K562 (cell line): ENCODE measurements at regions not wholly inside any gene's neighbourhood (a gene's known extent, or its start where the extent isn't known, plus 50 kb on each side); places are given as distances from the start of the nearest gene placed in this dataset.

Experiments
- ATAC-seq: fragments of 200-7000 bp; cut with Tn5 transposase; 3 replicates; pipeline ENCODE4 v1.9.1; 2020; ENCODE audit warnings: moderate library complexity
- BruUV-seq: library from RNA; stranded (reverse); fragments of 400-500 nt; replicated peaks from 2 replicates; lab custom pipeline; 2021; lab: Mats Ljungman, UMichigan
- CTCF ChIA-PET: fragments of 300-600 bp; formaldehyde crosslinking; extraction: SDS; loops from one replicate; lab custom pipeline; 2021; ENCODE audit warnings: low intra/inter-chr PET ratio; lab: Yijun Ruan, JAX
- POLR2A ChIA-PET: fragments of 300-600, 350-650 bp; sonication (Branson Sonifier 250); formaldehyde crosslinking; extraction: SDS; loops from one replicate; lab custom pipeline; 2021; ENCODE audit warnings: antibody characterized with exemption, inconsistent platforms; lab: Yijun Ruan, JAX
- DNase-seq, 4 experiments: peaks; one replicate each; pipeline versions ENCODE4 v3.0.0 to v3.0.0-alpha.2; 2011 to 2018; ENCODE audit warnings: low spot score in 3 of 4, mixed read lengths in 3 of 4; ENCODE audit errors: extremely low read depth in 1 of 4
- FAIRE-seq: peaks from 2 replicates; lab custom pipeline; 2011; peaks lifted over from hg19 to GRCh38; lab: Jason Lieb, UNC
- H2AFZ ChIP-seq: 2 replicates; pipeline ENCODE4 v1.6.0; 2011; ENCODE audit warnings: low read depth, low read length, control low read depth, inconsistent platforms
- H3K27ac ChIP-seq: fragments of 200-600 bp; 3 replicates; pipeline ENCODE4 v1.8.0; 2011; ENCODE audit warnings: low read depth, mild to moderate bottlenecking, control low read depth, inconsistent platforms, low read length, moderate library complexity, mixed read lengths; ENCODE audit errors: extremely low read depth
- H3K27me3 ChIP-seq, 2 experiments: fragments of 300-600 bp in 1 of 2; 2 replicates in 1 of 2; 3 replicates in 1 of 2; pipeline versions ENCODE4 v1.6.0 to v1.8.0; 2011; ENCODE audit warnings: inconsistent platforms in 2 of 2, low read length in 2 of 2, mild to moderate bottlenecking in 1 of 2, mixed read lengths in 1 of 2, moderate library complexity in 1 of 2; ENCODE audit not compliant: control insufficient read depth in 2 of 2, insufficient read depth in 2 of 2
- H3K36me3 ChIP-seq: fragments of 300-600 bp; 3 replicates; pipeline ENCODE4 v1.8.0; 2011; ENCODE audit warnings: mild to moderate bottlenecking, low read length, inconsistent platforms; ENCODE audit not compliant: control insufficient read depth, insufficient read depth
- H3K4me1 ChIP-seq, 2 experiments: fragments of 200-600 bp in 1 of 2; replicated peaks in 1 of 2; 2 replicates in 1 of 2; 3 replicates in 1 of 2; pipeline versions ENCODE4 v1.5.1 to v1.8.0; 2011; ENCODE audit warnings: inconsistent platforms in 2 of 2, low read length in 2 of 2, mild to moderate bottlenecking in 1 of 2, mixed read lengths in 1 of 2, moderate library complexity in 1 of 2; ENCODE audit not compliant: control insufficient read depth in 2 of 2, insufficient read depth in 2 of 2
- H3K4me2 ChIP-seq: 2 replicates; pipeline ENCODE4 v1.6.1; 2011; ENCODE audit warnings: low read length, control low read depth, inconsistent platforms, mixed read lengths; ENCODE audit not compliant: insufficient read depth
- H3K4me3 ChIP-seq: fragments of 200-600 bp; sonication (generic), shearing (Covaris generic); 2 replicates; pipeline ENCODE4 v1.5.1; 2016; ENCODE audit warnings: control low read depth, inconsistent platforms
- H3K79me2 ChIP-seq: fragments of 200-600 bp; 3 replicates; pipeline ENCODE4 v1.8.0; 2011; ENCODE audit warnings: low read length, inconsistent platforms; ENCODE audit not compliant: control insufficient read depth, insufficient read depth
- H3K9ac ChIP-seq, 2 experiments: 2 replicates each; pipeline versions ENCODE4 v1.6.0 to v1.6.1; 2011; ENCODE audit warnings: low read depth in 2 of 2, low read length in 2 of 2, control low read depth in 1 of 2, inconsistent platforms in 1 of 2, mild to moderate bottlenecking in 1 of 2, mixed read lengths in 1 of 2; ENCODE audit not compliant: insufficient read depth in 1 of 2
- H3K9me1 ChIP-seq: one replicate; pipeline ENCODE4 v1.6.0; 2011; ENCODE audit warnings: inconsistent platforms, mild to moderate bottlenecking, low read length, moderate library complexity; ENCODE audit not compliant: control insufficient read depth, insufficient read depth
- H3K9me3 ChIP-seq: replicated peaks from 2 replicates; pipeline ENCODE4 v1.5.1; 2011; ENCODE audit warnings: low read depth, low read length, inconsistent platforms; ENCODE audit not compliant: control insufficient read depth, insufficient read depth
- H4K20me1 ChIP-seq: replicated peaks from 2 replicates; pipeline ENCODE4 v1.6.1; 2011; ENCODE audit warnings: low read length, inconsistent platforms, mixed read lengths; ENCODE audit not compliant: control insufficient read depth, insufficient read depth
- GABPA ChIP-seq: fragments of 200-800 bp; sonication (Bioruptor generic); conservative IDR thresholded peaks from 2 replicates; pipeline ENCODE4 v1.6.1; 2016; ENCODE audit warnings: low read depth, missing genetic modification characterization, missing compliant biosample characterization
- NFE2L1 ChIP-seq: fragments of 450-650 bp; IDR thresholded peaks from 2 replicates; pipeline ENCODE4 v1.6.1; 2016; ENCODE audit warnings: missing genetic modification characterization, low read depth, mild to moderate bottlenecking, missing compliant biosample characterization, moderate library complexity, borderline replicate concordance
- U2AF2 ChIP-seq: fragments of 200-400 bp; formaldehyde crosslinking; optimal IDR thresholded peaks from 2 replicates; pipeline ENCODE3; 2017; ENCODE audit warnings: low read depth, mild to moderate bottlenecking, low read length
- ZFP36 ChIP-seq: fragments of 150-350 bp; IDR thresholded peaks from 2 replicates; pipeline ENCODE4 v1.6.1; 2018; ENCODE audit warnings: low read length, low read depth; ENCODE audit not compliant: partially characterized antibody
- ZNF583 ChIP-seq: fragments of 250-450 bp; sonication (Bioruptor Pico); IDR thresholded peaks from 2 replicates; pipeline ENCODE4 v1.4.0; 2020
- ZNF589 ChIP-seq: fragments of 200-800 bp; sonication (Bioruptor generic); IDR thresholded peaks from 2 replicates; pipeline ENCODE4 v1.6.1; 2016; ENCODE audit warnings: low read depth, missing genetic modification characterization, missing compliant biosample characterization
- ZNF76 ChIP-seq: fragments of 250-450 bp; sonication (Bioruptor Pico); IDR thresholded peaks from 2 replicates; pipeline ENCODE4 v1.4.0; 2020; ENCODE audit warnings: mild to moderate bottlenecking, moderate library complexity, borderline replicate concordance
- in situ Hi-C: fragments of 300-500 bp; cut with MboI; formaldehyde crosslinking; loops from 4 replicates; pipeline ENCODE4 v1.15.0; 2018; ENCODE audit warnings: inconsistent platforms, mixed read lengths
- intact Hi-C: fragments of 100-400 bp; cut with micrococcal nuclease; formaldehyde crosslinking; loops from 2 replicates; pipeline ENCODE4 v1.14.2; 2022
- TF ChIP-seq, protein P1 (sequence below), 2 experiments: fragments of 450-650 bp; IDR thresholded peaks; 2 replicates each; pipeline ENCODE4 v1.6.1; 2016; ENCODE audit warnings: mild to moderate bottlenecking in 2 of 2, borderline replicate concordance in 1 of 2, low read depth in 1 of 2, moderate library complexity in 1 of 2
- TF ChIP-seq, protein P2 (sequence below): fragments of 450-650 bp; conservative IDR thresholded peaks from 2 replicates; pipeline ENCODE4 v1.6.1; 2016; ENCODE audit warnings: missing genetic modification characterization, low read depth, mild to moderate bottlenecking, missing compliant biosample characterization, moderate library complexity

DNA sequence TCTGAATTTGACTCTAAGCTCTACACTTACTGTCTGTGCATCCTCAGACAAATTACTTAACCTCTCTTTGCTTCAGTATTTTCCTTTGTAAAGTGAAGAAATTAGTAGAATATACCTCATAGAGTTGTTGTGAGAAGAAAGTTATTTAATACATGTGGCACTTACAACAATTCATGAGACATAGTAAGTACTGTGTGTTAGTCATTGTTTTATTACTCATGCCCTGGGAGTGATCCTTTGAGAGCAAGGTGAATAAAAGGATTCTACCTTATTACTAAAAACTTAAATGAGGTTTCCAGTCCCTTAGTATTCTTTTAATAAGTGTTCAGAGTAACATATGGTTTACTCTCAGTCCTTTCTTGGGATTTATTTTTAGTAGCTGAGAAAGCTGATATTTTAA lies 233.6 kb upstream of the MAP3K7 start:
- Histone ChIP-seq H3K27me3 (no peaks in the 10 kb centered on the region), H3K36me3 (no peaks in the 10 kb centered on the region)
- in situ Hi-C loops: no loop called here
- no peak for TF ChIP-seq ZNF76 (CRISPR knock-in tag)
- no peak for TF ChIP-seq ZNF589 (CRISPR knock-in tag)
- TF ChIP-seq, protein P1, sequence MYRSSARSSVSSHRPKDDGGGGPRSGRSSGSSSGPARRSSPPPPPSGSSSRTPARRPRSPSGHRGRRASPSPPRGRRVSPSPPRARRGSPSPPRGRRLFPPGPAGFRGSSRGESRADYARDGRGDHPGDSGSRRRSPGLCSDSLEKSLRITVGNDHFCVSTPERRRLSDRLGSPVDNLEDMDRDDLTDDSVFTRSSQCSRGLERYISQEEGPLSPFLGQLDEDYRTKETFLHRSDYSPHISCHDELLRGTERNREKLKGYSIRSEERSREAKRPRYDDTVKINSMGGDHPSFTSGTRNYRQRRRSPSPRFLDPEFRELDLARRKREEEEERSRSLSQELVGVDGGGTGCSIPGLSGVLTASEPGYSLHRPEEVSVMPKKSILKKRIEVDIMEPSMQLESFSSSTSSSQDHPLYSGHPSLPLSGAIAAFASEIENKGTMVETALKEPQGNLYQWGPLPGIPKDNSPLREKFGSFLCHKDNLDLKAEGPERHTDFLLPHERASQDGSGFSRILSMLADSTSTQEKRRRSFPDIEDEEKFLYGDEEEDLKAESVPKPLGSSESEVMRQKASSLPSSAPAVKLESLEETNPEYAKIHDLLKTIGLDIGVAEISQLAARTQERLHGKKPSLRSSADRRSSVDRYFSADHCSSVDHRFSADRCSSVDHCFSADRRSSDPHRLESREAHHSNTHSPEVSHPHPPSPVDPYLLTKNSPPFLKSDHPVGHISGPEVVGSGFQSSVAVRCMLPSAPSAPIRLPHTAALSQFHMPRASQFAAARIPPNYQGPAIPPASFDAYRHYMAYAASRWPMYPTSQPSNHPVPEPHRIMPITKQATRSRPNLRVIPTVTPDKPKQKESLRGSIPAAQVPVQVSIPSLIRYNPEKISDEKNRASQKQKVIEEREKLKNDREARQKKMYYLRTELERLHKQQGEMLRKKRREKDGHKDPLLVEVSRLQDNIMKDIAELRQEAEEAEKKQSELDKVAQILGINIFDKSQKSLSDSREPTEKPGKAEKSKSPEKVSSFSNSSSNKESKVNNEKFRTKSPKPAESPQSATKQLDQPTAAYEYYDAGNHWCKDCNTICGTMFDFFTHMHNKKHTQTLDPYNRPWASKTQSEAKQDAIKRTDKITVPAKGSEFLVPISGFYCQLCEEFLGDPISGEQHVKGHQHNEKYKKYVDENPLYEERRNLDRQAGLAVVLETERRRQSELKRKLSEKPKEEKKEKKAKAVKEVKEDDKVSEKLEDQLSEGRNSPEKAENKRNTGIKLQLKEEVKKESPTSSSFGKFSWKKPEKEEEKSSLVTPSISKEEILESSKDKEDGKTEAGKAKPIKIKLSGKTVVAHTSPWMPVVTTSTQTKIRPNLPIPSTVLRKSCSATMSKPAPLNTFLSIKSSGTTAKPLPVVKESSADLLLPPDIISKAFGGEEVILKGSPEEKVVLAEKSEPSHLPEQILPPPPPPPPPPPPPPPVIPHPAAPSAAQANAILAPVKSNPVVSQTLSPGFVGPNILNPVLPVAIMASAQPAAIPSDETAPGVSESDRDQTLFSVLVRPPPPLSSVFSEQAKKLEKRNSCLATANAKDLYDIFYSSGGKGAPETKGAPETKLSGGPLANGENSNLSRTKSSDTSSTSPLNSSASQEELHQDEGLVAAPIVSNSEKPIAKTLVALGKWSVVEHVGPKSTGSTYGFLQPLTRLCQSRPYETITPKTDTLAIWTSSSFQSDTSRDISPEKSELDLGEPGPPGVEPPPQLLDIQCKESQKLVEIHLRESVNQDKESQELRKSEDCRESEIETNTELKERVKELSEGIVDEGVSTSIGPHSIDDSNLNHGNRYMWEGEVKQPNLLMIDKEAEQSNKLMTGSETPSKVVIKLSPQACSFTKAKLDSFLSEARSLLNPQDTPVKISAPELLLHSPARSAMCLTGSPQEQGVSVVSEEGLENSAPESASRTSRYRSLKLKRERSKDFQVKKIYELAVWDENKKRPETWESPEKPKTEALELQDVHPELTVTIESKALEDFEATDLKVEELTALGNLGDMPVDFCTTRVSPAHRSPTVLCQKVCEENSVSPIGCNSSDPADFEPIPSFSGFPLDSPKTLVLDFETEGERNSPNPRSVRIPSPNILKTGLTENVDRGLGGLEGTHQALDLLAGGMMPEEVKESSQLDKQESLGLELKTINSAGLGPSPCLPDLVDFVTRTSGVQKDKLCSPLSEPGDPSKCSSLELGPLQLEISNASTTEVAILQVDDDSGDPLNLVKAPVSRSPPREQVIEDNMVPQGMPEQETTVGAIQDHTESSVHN (IDR thresholded peaks at IDR 0.05; ENCODE audit: borderline replicate concordance in 1 of 2, low read depth in 1 of 2): no peak
- TF ChIP-seq, protein P2, sequence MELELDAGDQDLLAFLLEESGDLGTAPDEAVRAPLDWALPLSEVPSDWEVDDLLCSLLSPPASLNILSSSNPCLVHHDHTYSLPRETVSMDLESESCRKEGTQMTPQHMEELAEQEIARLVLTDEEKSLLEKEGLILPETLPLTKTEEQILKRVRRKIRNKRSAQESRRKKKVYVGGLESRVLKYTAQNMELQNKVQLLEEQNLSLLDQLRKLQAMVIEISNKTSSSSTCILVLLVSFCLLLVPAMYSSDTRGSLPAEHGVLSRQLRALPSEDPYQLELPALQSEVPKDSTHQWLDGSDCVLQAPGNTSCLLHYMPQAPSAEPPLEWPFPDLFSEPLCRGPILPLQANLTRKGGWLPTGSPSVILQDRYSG (tag): no peak
- no peak for TF ChIP-seq ZFP36
- TF ChIP-seq NFE2L1: no peak
- TF ChIP-seq U2AF2: no peak
- no peak for TF ChIP-seq GABPA (tag)
- TF ChIP-seq ZNF583 (CRISPR knock-in tag): no peak
- TF ChIP-seq, all 486 proteins: peak for 0
- no TSS peak for BruUV-seq
- POLR2A ChIA-PET: interaction anchor here (0.8 kb wide), 1 partner anchor 58 kb away, joined by 3 read pairs; no protein-coding TSS in a partner anchor
- Histone ChIP-seq H3K9me1 (no peaks in the 10 kb centered on the region), H3K79me2 (no peaks in the 10 kb centered on the region), H3K4me2 (no peak overlapping the region), H3K4me1 (no peaks in the 10 kb centered on the region), H3K27ac (no peak overlapping the region), H3K4me3 (no peak overlapping the region), H3K9me3 (no peaks in the 10 kb centered on the region), H2AFZ (no peak overlapping the region), H4K20me1 (no peaks in the 10 kb centered on the region), H3K9ac (no peak overlapping the region)
- CTCF ChIA-PET: no interaction called here
- FAIRE-seq (no peak), ATAC-seq (no peak), DNase-seq (no peak)
- intact Hi-C loops: no loop called here
